ENCODE measurements at regions not wholly inside any gene's neighbourhood (a gene's known extent, or its start where the extent isn't known, plus 50 kb on each side); places are given as distances from the start of the nearest gene placed in this dataset.

GRCh38 chr1:114299331-114299975, 145.8 kb upstream of the SYT6 start:
- no peak for TF ChIP-seq FOXA1 (IDR thresholded peaks at IDR 0.05)
- TF ChIP-seq BHLHE40 (IDR thresholded peaks at IDR 0.05; ENCODE audit: borderline replicate concordance), result no peak
- TF ChIP-seq SP1 (IDR thresholded peaks at IDR 0.05), result no peak
- TF ChIP-seq ELF4 (IDR thresholded peaks at IDR 0.05), result no peak
- no peak for TF ChIP-seq FOXM1 (IDR thresholded peaks at IDR 0.05; ENCODE audit: borderline replicate concordance)
- no peak for TF ChIP-seq SUZ12 (IDR thresholded peaks at IDR 0.05)
- TF ChIP-seq FOXK2 (IDR thresholded peaks at IDR 0.05), result no peak
- TF ChIP-seq HDGF (IDR thresholded peaks at IDR 0.05; ENCODE audit: borderline replicate concordance), result no peak
- TF ChIP-seq TARDBP (IDR thresholded peaks at IDR 0.05), result no peak
- TF ChIP-seq CTBP1 (IDR thresholded peaks at IDR 0.05; ENCODE audit: borderline replicate concordance), result no peak
- TF ChIP-seq ARNT (IDR thresholded peaks at IDR 0.05), result no peak
- no peak for TF ChIP-seq PKNOX1 (IDR thresholded peaks at IDR 0.05)
